NCI-H2029 treated with DMSO at 0.1 percent for 48 hours (cell line): ENCODE measurements at regions not wholly inside any gene's neighbourhood (a gene's known extent, or its start where the extent isn't known, plus 50 kb on each side); places are given as distances from the start of the nearest gene placed in this dataset.
"Not testable (repeated sequence)": the region's sequence is repeated elsewhere in the genome, so short reads cannot be mapped to it uniquely, and the experiment has no call there.

Experiments used
- DNase-seq: peaks from one replicate; lab custom pipeline; 2025; lab: John Stamatoyannopoulos, UW

DNA sequence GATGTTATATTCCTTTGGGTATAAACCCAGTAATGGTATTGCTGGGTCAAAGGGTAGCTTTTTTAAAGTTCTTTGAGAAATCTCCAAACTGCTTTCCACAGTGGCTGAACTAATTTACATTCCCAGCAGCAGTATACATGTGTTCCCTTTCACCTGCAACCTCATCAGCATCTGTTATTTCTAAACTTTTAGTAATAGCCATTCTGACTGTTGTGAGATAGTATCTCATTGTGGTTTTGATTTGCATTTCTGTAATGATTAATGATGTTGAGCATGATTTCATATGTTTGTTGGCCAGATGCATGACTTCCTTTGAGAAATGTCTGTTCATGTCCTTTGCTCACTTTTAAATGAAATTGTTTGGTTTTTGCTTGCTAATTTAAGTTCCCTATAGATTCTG lies 553.1 kb downstream of the SLCO4C1 start:
- DNase-seq, result not testable (repeated sequence)

DNA sequence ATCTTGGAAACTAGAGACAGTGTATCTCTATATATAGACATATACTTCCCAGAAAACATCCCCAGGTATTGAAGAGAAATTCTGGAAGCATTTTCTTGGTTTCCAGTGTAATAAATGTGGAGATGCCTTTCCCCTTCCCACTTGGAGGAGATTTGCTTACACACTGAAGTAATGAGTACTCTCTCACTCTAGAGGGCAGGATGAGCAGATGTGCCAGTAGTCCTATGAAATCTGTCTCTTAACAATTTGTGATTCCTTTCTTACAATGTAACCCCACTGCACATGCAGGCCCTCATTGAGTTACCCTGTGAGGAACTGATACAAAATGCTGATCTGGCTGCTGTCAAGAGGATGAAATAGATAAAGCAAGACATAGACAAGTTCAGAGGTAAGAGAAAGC lies 567.2 kb downstream of the SLCO4C1 start:
- no peak for DNase-seq

- DNase-seq, result no peak
Measured at GRCh38 chr5:101721543-101721942, 574.5 kb downstream of the SLCO4C1 start.

GRCh38 chr5:101720033-101720432 lies 576.1 kb downstream of the SLCO4C1 start:
- no peak for DNase-seq

DNA sequence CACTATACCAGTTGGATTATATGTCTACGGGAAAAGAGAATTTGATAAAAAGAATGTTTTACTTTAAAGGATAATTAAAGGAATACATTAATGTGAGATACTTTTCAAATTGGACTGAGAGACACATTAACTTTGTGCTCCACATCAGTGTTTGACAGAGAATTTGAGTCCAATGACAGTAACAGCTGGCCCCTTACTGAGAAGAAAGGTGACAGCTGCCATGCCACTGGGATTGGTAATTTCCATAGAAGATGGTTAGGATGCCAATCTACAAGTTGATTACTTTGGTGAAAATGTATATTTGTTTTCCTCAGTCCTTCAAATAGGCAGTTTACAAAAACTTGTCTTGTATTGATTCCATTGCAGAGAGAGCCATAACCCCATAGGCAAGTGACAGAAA lies 578.4 kb downstream of the SLCO4C1 start:
- DNase-seq, result no peak

DNA sequence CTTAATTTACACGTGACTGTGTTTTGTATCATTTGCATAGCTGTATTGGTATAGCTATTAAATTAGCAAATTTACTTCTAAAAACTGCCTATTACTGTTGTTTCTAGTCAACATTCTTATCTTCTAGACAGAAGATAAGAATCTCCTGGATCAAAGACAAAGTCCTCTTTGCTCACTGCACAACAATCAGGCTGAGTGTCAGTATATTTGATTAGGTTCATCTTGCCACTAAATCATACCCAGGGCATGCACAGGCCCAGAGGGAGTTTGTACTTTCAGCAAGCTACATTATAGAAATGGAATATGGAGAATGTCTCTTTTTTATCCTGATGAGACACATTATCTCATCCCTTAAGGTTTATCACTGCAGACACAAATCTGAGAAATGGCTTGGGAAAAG lies 579.1 kb downstream of the SLCO4C1 start:
- DNase-seq, result no peak

DNA sequence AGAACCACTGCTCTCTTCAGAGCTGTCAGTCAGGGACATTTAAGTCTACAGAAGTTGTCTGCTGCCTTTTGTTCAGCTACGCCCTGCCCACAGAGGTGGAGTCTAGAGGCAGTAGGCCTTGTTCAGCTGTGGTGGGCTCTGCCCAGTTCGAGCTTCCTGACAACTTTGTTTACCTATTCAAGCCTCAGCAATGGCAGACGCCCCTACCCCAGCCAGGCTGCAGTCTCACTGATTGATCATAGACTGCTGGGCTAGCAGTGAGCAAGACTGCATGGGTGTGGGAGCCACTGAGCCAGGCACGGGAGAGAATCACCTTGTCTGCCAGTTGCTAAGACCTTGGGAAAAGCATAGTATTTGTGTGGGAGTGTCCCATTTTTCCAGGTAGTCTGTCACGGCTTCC lies 580.3 kb downstream of the SLCO4C1 start:
- not testable (repeated sequence) for DNase-seq

GRCh38 chr5:101689306-101689705 lies 606.8 kb downstream of the SLCO4C1 start:
- no peak for DNase-seq

- DNase-seq, result no peak
Measured at GRCh38 chr5:101688156-101688555, 607.9 kb downstream of the SLCO4C1 start.

- DNase-seq, result no peak
Measured at GRCh38 chr5:101687349-101687985, 608.6 kb downstream of the SLCO4C1 start.

DNA sequence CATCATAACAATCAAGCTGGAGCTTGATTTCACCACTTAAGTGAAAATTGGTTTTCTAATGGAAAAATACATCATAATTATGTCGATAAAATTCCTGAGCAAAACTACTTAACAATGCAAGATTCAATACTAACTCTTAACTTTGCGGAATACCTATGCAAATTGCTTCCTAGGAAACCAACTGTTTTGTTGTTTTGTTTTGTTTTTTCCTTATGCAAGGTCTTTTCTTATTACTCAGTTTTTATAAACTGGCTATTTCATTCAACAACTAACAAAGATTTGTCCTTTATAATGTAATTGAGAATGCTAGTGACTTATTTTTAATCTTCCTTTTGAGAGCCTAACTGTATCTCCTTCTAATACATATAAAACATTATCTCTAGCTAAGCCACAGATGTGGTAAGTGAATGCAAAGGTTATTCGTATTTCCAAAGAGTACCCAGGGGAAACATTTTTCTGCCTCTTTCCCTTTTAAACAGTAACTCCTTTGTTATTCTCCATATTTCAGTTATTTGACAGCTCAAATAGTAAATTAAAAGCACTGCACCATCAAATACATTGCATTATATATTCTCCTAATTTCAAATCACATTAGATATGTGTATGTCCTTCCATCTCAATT lies 609.4 kb downstream of the SLCO4C1 start:
- no peak for DNase-seq

DNA sequence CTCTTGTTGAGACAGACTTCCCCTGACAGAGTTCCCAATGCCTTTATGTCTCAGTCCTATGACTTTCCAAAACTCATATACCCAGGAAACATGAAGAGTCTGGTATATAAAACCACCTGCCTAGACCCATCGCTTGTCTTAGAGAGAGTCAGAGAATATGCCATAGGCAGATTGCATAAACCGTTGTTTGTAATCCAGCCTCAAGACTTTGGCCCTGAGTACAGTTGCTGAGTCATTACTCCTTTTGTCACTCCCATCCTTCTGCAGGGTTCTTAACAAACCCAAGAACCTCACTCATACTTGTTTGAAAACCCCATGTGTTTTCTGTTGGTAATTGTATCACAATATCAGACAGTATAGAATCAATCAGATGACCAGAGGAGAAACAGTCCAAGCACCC lies 616.3 kb downstream of the SLCO4C1 start:
- no peak for DNase-seq

GRCh38 chr5:101678481-101679193 lies 617.4 kb downstream of the SLCO4C1 start:
- peak; percentile 62 for DNase-seq

GRCh38 chr5:101677961-101678360 lies 618.1 kb downstream of the SLCO4C1 start:
- DNase-seq, result no peak

GRCh38 chr5:101676646-101677045 lies 619.4 kb downstream of the SLCO4C1 start:
- peak; percentile 32 for DNase-seq

GRCh38 chr5:101675510-101676219 lies 620.4 kb downstream of the SLCO4C1 start:
- peak; percentile 55 for DNase-seq

DNA sequence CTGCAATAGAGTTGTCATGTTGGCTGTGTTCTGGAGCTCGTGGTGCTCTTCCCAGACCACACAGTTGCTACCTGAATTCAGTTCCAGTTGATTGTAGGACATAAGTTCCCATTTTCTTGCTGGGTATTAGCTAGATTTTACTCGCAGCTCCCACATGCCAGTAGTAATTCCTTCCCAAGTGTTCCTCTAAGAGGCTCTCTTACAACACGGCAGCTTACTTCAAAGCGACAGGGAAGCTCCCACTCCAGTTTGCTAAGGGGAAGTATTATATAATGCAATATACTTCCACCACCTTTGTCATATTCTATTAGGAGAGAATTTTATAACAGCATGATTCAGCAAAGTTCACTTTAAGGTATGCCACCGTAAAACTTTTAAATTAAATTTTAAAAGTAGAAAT lies 623.0 kb downstream of the SLCO4C1 start:
- DNase-seq, result no peak

GRCh38 chr5:101664071-101664791 lies 631.9 kb downstream of the SLCO4C1 start:
- DNase-seq, result no peak

GRCh38 chr5:101663543-101663942 lies 632.5 kb downstream of the SLCO4C1 start:
- DNase-seq, result no peak

GRCh38 chr5:101662263-101662662 lies 633.8 kb downstream of the SLCO4C1 start:
- no peak for DNase-seq

DNA sequence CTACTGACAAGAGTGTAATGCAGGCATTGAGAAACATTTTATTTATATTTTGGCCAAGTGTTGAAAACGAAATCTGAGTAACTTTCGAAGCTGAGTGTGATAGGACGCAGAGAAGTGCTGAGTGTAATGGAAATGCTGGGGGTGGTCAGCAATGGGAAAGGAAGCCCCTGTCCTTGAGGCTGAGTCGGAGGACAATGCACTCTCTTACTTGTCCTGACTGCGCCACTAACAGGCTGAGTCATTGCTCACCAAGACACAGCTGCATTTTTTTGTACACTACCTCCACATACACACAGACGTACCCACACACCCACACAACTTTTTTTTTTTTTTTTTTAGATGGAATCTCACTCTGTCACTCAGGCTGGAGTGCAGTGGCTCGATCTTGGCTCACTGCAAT lies 637.7 kb downstream of the SLCO4C1 start:
- DNase-seq, result no peak

DNA sequence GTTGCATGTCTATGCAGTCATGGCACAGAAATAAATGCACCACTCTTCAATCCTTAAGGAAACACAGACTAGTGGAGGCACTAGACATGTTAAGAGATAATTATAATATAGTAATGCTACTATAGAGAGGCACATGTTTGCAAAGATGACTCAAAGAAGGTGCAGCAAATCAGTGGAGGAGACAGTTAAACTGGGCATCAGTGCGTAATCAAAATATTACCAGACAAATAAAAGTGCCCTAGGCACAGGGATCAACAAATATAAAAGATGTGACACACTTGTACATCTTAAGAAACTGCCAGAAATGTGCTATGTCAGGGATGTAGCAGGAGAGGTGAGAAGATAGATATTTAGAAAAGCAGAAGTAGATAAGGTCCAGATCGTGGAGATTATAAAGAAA lies 642.1 kb downstream of the SLCO4C1 start:
- DNase-seq, result no peak
